ENCODE measurements at regions not wholly inside any gene's neighbourhood (a gene's known extent, or its start where the extent isn't known, plus 50 kb on each side); places are given as distances from the start of the nearest gene placed in this dataset.

- in situ Hi-C loops (cut with MboI; ENCODE audit: low pct_unique_long_range_greater_than_20kb, low sequenced_read_pairs) = no loop called here
- DNase-seq = peak; percentile 73
Observed at GRCh38 chrX:42943051-42943974, 165.3 kb upstream of the PPP1R2C start.

GRCh38 chrX:42944381-42944998, 166.5 kb upstream of the PPP1R2C start:
- DNase-seq = no peak
- in situ Hi-C loops (cut with MboI; ENCODE audit: low pct_unique_long_range_greater_than_20kb, low sequenced_read_pairs) = no loop called here

DNA sequence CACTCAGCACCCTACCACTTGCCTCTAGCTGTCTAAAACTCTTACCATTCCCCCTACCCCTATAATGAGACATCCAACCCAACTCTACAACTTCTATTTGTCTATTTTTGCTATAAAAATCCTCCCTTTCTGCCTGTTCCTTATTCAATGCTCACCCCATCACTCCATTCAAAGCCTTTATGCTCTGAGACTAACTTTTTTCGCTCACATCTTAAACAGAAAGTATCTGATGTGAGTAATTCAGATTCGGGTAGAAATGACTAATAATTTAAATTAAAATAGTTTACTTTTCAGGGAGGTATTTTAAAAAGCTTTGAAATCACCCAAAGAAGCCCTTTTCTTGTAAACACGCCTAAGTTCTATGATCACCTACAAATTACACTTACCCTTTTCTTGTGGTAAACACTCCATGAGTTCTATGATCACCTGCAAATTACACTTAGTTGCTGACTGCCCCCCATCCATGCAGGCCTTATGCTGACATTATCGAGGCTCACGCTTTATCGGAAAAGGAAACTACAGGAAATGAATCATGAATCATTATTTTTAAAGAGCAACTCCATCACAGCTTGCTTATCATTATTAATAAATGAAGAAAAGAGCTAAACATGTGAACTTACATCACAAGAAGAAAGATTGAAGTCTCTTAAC, 168.7 kb upstream of the PPP1R2C start:
- in situ Hi-C loops (cut with MboI; ENCODE audit: low pct_unique_long_range_greater_than_20kb, low sequenced_read_pairs) = no loop called here

GRCh38 chrX:42948723-42949657, 171.0 kb upstream of the PPP1R2C start:
- in situ Hi-C loops (cut with MboI; ENCODE audit: low pct_unique_long_range_greater_than_20kb, low sequenced_read_pairs) = no loop called here
- no peak for DNase-seq

More for the DNA sequence above, 168.7 kb upstream of the PPP1R2C start:
- no peak for DNase-seq

DNA sequence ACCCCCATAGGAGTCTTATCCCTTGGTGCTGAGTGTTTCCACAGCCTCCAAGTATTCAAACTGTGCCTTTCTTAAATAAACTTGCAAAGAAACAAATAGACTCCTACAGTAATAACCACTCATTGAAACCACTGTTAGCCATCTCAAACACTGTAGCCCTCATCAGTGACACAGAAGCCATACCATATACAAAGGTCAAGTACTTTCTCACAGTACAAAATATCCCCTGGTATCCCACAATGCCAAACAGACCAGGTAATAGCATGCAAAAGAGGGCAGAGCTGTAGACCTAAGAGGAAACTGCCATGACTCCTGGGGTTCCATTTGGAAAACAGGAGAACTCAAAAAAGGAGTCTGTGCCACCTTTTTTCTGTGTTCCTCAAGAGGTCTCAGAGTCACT, 173.8 kb upstream of the PPP1R2C start:
- in situ Hi-C loops (cut with MboI; ENCODE audit: low pct_unique_long_range_greater_than_20kb, low sequenced_read_pairs) = no loop called here
- DNase-seq = no peak

- DNase-seq = no peak
- in situ Hi-C loops (cut with MboI; ENCODE audit: low pct_unique_long_range_greater_than_20kb, low sequenced_read_pairs) = no loop called here
Observed at GRCh38 chrX:42952621-42953020, 174.7 kb upstream of the PPP1R2C start.

DNA sequence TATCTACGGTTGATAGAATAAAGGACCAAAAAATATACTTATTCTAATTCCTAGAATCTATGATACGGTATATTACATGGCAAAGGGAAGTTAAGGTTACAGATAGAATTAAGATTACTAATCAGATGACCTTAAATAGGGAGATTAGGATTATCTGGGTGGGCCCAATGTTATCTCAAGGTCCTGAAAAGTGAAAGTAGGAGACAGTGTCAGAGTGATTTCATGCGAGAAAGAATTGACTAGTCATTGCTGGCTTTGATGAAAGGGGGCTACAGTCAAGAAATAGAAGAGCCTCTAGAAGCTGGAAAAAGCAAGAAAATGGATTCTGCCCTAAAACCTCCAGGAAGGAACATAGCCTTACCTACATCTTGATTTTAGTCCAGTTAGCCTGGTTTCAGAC, 176.9 kb upstream of the PPP1R2C start:
- DNase-seq = no peak
- in situ Hi-C loops (cut with MboI; ENCODE audit: low pct_unique_long_range_greater_than_20kb, low sequenced_read_pairs) = no loop called here

DNA sequence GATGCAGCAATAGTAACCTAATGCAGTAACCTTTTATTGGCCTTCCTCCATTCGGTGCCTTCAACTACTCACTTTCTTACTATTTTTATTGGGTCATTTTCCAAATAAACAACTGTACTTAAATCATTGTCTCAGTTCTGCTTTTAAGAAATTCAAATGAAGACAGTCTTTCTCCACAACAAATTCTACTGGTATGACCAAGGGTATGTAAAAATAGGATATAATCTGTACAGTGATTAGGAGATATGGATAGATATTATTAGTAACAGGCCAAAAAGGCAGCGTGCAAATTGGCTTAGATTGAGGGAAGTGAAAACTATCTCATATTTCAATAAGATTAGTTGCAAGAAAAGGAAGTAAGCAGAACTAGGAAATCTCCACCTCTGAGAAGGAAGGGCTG, 177.4 kb upstream of the PPP1R2C start:
- in situ Hi-C loops (cut with MboI; ENCODE audit: low pct_unique_long_range_greater_than_20kb, low sequenced_read_pairs) = no loop called here
- peak; percentile 51 for DNase-seq

DNA sequence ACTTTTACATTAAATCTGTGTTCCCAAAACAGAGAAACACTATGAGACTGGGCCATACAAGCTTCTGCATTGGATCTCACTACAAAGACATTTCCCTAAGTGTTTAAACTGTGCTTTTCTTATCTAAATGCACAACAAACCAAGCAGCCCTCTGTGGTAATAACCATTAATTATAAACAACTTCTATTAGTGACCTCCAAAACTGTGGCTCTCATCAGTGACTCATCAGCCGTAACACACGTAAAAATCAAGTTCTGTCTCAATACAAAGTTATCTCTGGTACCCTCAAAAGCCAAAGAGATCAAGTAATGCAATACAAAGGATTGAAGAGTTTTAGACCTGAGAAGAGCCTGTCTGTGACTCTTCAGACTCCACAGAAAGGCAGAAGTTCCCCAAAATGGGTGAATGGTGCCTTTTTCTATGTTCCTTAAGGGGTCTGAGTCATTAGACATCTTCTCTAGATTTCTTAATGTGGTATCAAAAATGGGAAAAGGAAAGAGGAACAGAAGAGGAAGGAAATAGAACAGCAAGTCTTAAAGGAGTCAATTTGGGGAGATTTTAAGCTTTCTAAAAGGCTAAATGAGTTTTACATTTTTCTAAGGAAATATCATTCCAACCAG, 189.8 kb upstream of the PPP1R2C start:
- peak; percentile 32 for DNase-seq
- in situ Hi-C loops (cut with MboI; ENCODE audit: low pct_unique_long_range_greater_than_20kb, low sequenced_read_pairs) = no loop called here

DNA sequence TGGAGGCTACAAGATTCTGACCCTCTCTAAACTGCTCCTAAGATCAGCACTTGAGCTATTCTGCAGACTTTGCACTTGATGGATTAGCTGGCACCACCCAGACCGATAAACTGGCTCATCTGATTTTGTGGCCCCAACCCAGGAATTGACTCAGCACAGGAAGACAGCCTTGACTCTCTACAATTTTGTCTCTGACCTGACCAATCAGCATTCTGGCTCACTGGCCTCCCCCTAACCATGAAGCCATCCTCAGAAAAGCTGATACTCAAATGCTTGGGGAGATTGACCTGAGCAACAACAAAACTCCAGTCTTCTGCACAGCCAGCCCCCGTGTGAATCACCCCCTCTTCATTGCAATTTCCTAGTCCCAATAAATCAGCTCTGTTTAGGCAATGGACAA, 195.4 kb upstream of the PPP1R2C start:
- in situ Hi-C loops (cut with MboI; ENCODE audit: low pct_unique_long_range_greater_than_20kb, low sequenced_read_pairs) = no loop called here
- DNase-seq = no peak

DNA sequence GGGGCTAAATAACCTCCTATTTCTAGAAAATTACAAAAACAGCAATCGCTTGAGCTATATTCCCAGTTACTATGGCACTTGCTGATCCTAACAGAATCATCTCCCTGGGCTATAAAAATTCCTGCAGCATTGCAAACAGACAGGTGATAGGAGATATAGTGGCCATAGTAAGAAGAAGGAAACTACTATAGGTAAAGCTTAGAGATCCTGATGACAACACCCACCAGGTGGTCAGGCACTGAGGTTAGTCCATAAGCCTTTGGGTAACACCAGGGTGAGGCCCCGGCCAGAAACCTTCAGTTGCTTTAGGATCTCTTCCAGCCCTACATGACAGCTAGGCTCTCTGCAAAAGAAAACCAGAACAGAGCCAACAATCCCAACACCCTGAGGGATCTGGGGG, 197.9 kb upstream of the PPP1R2C start:
- in situ Hi-C loops (cut with MboI; ENCODE audit: low pct_unique_long_range_greater_than_20kb, low sequenced_read_pairs) = no loop called here
- no peak for DNase-seq

DNA sequence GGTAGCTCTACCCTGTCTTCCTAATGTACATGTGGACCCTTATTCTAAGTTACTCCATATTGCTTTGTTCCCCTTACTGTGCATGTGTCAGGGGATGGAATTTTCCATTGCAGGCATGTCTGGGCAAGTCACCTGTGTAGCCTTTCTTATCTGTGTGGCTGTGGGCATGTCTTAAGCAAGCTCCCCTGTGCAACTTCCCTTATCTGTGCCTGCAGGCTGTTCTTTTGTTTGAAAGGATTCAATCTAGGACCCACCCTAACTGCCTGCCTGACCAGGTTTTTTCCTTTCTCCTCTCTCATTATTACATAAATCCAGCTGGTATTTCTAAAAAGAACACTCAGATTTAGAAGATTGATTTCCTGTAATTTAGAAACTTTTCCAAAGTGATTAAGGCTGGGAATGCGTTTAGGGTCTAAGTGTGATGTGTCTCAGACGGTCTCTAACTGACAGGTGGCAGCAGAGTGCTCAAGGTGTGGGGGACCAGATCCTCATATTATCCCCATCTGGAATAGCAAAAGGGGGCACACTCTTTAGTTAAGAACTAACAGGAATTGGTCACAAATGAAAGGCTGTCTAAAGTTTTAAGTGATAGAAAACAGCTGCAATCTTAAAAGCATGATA, 198.9 kb upstream of the PPP1R2C start:
- DNase-seq = peak; percentile 92
- in situ Hi-C loops (cut with MboI; ENCODE audit: low pct_unique_long_range_greater_than_20kb, low sequenced_read_pairs) = no loop called here

DNA sequence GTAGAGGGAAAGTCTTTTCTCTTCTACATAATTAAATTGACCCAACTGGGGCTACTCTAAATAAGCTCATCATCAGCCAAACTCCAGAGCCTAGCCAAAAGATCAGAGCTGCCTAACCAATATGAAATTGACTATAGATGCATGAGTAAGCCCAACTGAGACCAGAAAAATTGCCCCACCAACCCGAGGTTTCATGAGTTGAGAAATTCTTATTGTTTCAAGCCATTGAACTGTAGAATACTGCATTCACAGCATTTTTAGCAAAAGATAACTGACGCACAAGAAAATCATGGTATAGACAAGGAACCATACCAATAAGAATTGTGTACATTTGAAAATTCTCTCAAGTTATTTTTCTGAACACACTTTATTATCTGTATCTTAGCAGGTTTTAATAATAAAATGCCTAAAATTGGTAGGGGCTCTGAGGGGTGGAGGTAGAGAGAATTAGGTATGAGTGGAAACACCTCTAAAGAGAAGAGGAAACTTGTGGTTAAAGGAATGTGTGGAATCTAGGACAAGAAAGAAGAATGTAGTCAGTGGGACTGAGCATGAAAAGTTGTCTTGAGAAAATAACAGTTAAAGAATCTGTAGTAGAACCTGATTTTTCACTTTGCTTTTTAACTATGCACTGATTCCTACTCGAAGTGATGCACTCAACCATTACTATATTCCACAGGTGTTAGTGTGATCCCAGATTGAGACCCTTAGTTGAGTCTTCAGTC, 200.9 kb upstream of the PPP1R2C start:
- in situ Hi-C loops (cut with MboI; ENCODE audit: low pct_unique_long_range_greater_than_20kb, low sequenced_read_pairs) = no loop called here
- no peak for DNase-seq

- no peak for DNase-seq
- in situ Hi-C loops (cut with MboI; ENCODE audit: low pct_unique_long_range_greater_than_20kb, low sequenced_read_pairs) = no loop called here
Observed at GRCh38 chrX:42988700-42989099, 210.7 kb upstream of the PPP1R2C start.

DNA sequence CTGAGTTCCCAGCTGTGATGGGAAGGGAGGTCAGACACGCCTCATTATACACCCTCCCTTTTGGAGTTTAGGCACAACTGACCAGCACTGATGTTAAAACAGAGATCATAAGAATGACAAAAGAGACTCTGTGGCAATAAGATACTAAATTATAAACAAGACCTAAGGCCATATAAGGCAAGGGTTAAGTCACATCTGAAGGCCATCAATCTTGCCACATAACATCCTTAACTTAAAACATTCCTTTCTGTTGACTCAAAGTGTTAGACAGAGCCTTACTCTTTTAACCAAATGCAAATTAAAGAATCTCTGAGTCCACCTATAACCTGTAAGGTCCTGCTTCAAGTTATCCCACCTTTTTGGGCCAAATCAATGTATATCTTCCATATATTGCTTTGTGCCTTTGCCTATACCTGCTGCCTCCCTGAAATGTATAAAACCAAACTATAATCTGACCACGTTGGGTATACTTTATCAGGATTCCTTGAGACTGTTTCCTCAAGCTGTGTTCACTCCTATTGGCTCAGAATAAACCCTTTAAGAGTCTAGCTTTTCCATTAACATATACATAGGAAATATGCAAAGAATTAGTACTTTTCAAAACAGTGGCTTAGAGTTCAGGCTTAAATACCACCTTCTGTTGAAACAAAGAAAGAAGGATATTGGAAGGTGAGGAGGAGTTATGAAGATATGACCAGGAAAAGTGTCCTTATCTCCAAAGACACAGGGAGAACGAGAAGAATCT, 214.4 kb upstream of the PPP1R2C start:
- DNase-seq = no peak
- in situ Hi-C loops (cut with MboI; ENCODE audit: low pct_unique_long_range_greater_than_20kb, low sequenced_read_pairs) = no loop called here

DNA sequence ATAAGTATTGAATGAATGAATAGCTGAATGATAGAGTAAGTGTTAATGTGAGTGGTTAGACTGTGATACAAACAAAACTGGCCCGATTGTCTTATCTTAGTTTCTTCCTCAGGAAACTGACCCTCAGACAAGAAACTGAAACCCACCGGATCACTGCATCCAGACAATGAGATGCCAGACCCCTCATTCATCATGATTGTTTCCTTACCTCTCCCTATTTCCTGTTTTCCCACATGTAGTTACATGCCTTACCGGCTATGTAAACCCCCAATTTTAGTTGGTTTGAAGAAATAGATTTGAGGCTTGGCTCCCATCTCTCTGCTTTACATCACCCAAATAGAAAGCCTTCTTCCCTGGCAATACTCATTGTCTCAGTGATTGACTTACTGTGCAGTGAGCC, 218.9 kb upstream of the PPP1R2C start:
- in situ Hi-C loops (cut with MboI; ENCODE audit: low pct_unique_long_range_greater_than_20kb, low sequenced_read_pairs) = no loop called here
- peak; percentile 27 for DNase-seq

DNA sequence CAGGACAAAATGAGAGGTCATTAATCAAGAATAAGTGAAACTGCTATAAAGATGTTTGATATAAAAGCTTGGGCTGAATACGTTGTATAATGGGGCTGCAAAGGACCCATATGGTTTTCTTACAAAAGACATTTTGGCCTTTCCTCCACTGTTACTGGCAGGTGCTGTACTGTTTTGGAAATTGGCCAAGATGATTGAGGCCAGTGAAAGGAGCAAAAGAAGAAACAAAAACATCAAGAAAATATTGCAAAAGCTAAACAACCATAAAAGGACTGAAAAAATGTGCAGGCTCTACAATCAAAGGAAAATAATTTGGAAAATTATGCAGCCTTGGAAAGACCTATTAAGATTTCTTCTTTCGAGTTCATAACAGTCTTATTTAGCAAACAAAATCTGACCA, 222.2 kb upstream of the PPP1R2C start:
- in situ Hi-C loops (cut with MboI; ENCODE audit: low pct_unique_long_range_greater_than_20kb, low sequenced_read_pairs) = no loop called here
- DNase-seq = no peak
